ENCODE measurements at regions not wholly inside any gene's neighbourhood (a gene's known extent, or its start where the extent isn't known, plus 50 kb on each side); places are given as distances from the start of the nearest gene placed in this dataset.

DNA sequence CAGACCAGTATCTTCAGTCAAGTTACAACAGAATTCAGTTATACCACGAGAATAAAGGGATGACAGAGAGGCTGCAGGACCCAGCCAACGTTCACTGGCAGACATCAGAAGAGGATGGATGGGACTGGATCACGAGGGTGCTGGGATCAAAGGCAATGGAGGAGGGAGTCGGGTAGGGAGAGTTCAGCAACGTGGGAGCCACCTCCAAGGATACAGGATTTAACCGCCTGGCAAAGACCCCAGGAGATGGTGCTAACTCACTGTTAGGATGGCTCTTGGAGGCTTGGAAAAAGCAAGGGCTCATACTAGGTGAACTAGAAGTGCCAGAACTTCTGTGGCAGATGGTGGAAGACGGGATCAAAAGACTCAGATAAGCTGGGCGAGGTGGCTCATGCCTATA is 99.1 kb upstream of the DISP3 start:
- H3K4me3 ChIP-seq (ENCODE audit: low read depth, low read length, poor library complexity, severe bottlenecking): no peak overlapping the region
- H3K27ac ChIP-seq (ENCODE audit: low read depth, low read length, poor library complexity, severe bottlenecking): no peak overlapping the region
- H3K36me3 ChIP-seq (ENCODE audit: insufficient read depth, low read length, poor library complexity, severe bottlenecking): no peaks in the 10 kb centered on the region
- intact Hi-C loops (cut with micrococcal nuclease; ENCODE audit: unreplicated experiment): no loop called here
- no peaks in the 10 kb centered on the region for H3K9me3 ChIP-seq (ENCODE audit: low read depth, low read length, poor library complexity, severe bottlenecking)
- no peak for DNase-seq (ENCODE audit: low spot score)
- BruUV-seq (replicated peaks): no TSS peak
- H3K4me1 ChIP-seq (ENCODE audit: insufficient read depth, low read length, poor library complexity, severe bottlenecking): no peaks in the 10 kb centered on the region
- peaks cover 9% of the 10 kb centered on the region for H3K27me3 ChIP-seq (replicated peaks; ENCODE audit: insufficient read depth, low read depth, low read length, poor library complexity)
- ChIA-PET POLR2A (ENCODE audit: low non-redundant PET) (no interaction called here), CTCF (no interaction called here)
- TF ChIP-seq, protein P1, sequence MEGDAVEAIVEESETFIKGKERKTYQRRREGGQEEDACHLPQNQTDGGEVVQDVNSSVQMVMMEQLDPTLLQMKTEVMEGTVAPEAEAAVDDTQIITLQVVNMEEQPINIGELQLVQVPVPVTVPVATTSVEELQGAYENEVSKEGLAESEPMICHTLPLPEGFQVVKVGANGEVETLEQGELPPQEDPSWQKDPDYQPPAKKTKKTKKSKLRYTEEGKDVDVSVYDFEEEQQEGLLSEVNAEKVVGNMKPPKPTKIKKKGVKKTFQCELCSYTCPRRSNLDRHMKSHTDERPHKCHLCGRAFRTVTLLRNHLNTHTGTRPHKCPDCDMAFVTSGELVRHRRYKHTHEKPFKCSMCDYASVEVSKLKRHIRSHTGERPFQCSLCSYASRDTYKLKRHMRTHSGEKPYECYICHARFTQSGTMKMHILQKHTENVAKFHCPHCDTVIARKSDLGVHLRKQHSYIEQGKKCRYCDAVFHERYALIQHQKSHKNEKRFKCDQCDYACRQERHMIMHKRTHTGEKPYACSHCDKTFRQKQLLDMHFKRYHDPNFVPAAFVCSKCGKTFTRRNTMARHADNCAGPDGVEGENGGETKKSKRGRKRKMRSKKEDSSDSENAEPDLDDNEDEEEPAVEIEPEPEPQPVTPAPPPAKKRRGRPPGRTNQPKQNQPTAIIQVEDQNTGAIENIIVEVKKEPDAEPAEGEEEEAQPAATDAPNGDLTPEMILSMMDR (conservative IDR thresholded peaks at IDR 0.05; ENCODE audit: low read depth, low read length): no peak
- no peak for TF ChIP-seq EZH2 (IDR thresholded peaks at IDR 0.05; ENCODE audit: borderline replicate concordance, low read depth, low read length, poor library complexity, severe bottlenecking)

DNA sequence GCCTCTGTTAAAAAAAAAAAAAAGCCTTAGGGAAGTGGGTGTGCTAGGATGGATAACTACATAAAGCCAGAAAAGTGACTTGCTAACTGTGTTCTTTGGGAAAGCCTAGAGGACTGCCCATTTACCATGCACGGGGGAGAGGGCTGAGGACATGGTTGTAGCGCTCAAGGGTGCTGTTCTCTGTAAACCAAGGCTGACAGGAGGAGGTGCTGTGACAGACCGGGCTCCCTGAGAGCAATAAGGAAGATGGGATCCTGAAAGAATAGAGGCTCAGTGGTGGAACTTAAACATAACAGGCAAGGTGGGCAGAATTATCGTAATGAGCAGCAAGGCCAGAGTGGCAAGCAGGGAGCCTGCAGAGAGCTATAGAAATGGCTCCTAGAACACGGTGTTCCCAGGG is 98.5 kb upstream of the DISP3 start:
- Histone ChIP-seq H3K9me3 (ENCODE audit: low read depth, low read length, poor library complexity, severe bottlenecking) (no peaks in the 10 kb centered on the region), H3K36me3 (ENCODE audit: insufficient read depth, low read length, poor library complexity, severe bottlenecking) (no peaks in the 10 kb centered on the region), H3K4me1 (ENCODE audit: insufficient read depth, low read length, poor library complexity, severe bottlenecking) (no peaks in the 10 kb centered on the region), H3K27ac (ENCODE audit: low read depth, low read length, poor library complexity, severe bottlenecking) (no peak overlapping the region), H3K27me3 (replicated peaks; ENCODE audit: insufficient read depth, low read depth, low read length, poor library complexity) (peaks cover 9% of the 10 kb centered on the region), H3K4me3 (ENCODE audit: low read depth, low read length, poor library complexity, severe bottlenecking) (no peak overlapping the region)
- POLR2A ChIA-PET (ENCODE audit: low non-redundant PET): no interaction called here
- no TSS peak for BruUV-seq (replicated peaks)
- CTCF ChIA-PET: no interaction called here
- intact Hi-C loops (cut with micrococcal nuclease; ENCODE audit: unreplicated experiment): no loop called here
- TF ChIP-seq, protein P1 (conservative IDR thresholded peaks at IDR 0.05; ENCODE audit: low read depth, low read length): no peak
- TF ChIP-seq EZH2 (IDR thresholded peaks at IDR 0.05; ENCODE audit: borderline replicate concordance, low read depth, low read length, poor library complexity, severe bottlenecking): no peak
- DNase-seq (ENCODE audit: low spot score): no peak

- intact Hi-C loops (cut with micrococcal nuclease; ENCODE audit: unreplicated experiment): no loop called here
- Histone ChIP-seq H3K27ac (ENCODE audit: low read depth, low read length, poor library complexity, severe bottlenecking) (no peak overlapping the region), H3K4me1 (ENCODE audit: insufficient read depth, low read length, poor library complexity, severe bottlenecking) (no peaks in the 10 kb centered on the region), H3K27me3 (replicated peaks; ENCODE audit: insufficient read depth, low read depth, low read length, poor library complexity) (peaks cover 19% of the 10 kb centered on the region), H3K4me3 (ENCODE audit: low read depth, low read length, poor library complexity, severe bottlenecking) (no peak overlapping the region), H3K36me3 (ENCODE audit: insufficient read depth, low read length, poor library complexity, severe bottlenecking) (no peaks in the 10 kb centered on the region), H3K9me3 (ENCODE audit: low read depth, low read length, poor library complexity, severe bottlenecking) (no peaks in the 10 kb centered on the region)
- BruUV-seq (replicated peaks): no TSS peak
- TF ChIP-seq, protein P1 (conservative IDR thresholded peaks at IDR 0.05; ENCODE audit: low read depth, low read length): no peak
- TF ChIP-seq EZH2 (IDR thresholded peaks at IDR 0.05; ENCODE audit: borderline replicate concordance, low read depth, low read length, poor library complexity, severe bottlenecking): no peak
- POLR2A ChIA-PET (ENCODE audit: low non-redundant PET): no interaction called here
- CTCF ChIA-PET: interaction anchor here (0.6 kb wide), 1 partner anchor 635 kb away, joined by 4 read pairs; the partner anchor contains the start of gene MIIP
- no peak for DNase-seq (ENCODE audit: low spot score)
Observed at GRCh38 chr1:11383553-11384169, 95.3 kb upstream of the DISP3 start.

All from A673 (cell line).